ENCODE measurements at regions not wholly inside any gene's neighbourhood (a gene's known extent, or its start where the extent isn't known, plus 50 kb on each side); places are given as distances from the start of the nearest gene placed in this dataset.
A peak's percentile ranks its signal among the peaks of the same experiment; 100 is the strongest.
"Not testable (repeated sequence)": the region's sequence is repeated elsewhere in the genome, so short reads cannot be mapped to it uniquely, and the experiment has no call there.

DNA sequence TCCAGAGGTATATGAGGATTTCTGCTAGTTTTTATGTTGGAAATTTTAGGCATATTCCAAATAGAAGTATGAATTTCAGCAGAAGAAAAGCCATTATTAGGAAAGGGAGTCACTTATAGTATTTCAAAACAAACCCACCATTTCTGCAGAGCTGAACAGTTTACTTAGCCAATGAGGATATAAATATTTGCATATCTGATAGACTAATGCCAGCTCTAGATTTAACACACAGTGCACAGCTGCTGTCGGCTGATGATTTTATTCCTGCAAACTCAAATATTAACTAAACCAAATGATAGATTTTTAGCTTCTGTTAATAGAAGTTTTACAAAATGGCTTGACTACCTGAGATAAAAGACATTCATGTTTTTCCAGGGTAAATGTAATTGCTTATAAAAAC lies 375.8 kb upstream of the FANCL start:
- no peak for DNase-seq

DNA sequence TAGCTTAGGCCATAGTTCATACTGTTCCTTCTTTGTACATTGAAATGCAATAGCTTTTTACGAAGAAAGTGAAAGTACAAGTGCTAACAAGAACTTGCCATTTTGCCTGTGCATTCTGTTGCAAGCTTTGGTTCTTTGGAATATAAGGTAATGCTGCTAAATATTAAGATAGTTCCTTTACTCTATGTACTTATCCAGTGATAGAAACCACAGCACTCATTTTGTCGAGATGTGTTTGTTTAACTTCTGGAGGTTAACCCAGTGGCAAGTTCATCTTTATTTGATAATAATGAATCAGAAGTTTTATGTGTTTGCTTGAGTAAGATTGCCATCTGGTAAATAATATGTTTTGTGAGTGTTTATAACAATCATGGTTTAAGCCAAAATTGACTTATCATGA lies 373.1 kb upstream of the FANCL start:
- DNase-seq, result peak; percentile 37

DNA sequence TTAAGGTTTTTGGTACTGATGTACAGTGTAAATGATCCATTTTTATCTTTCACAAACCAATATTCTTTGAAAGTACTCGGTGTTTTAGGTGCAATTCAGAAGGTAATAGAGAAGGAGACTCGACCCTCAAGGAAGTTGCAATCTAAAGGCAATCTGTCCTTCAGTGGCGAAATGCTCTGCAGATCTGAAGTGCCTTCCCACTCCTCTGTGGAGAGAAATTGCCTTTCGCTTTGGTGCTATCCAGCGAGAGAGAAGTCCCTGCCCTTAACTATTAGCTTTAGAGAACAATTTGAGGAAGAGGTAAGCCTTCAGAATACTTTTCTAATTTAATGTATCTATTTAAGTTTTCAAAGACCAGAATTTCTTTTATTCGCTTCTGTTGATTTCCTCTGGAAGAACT lies 371.8 kb upstream of the FANCL start:
- peak; percentile 10 for DNase-seq

DNA sequence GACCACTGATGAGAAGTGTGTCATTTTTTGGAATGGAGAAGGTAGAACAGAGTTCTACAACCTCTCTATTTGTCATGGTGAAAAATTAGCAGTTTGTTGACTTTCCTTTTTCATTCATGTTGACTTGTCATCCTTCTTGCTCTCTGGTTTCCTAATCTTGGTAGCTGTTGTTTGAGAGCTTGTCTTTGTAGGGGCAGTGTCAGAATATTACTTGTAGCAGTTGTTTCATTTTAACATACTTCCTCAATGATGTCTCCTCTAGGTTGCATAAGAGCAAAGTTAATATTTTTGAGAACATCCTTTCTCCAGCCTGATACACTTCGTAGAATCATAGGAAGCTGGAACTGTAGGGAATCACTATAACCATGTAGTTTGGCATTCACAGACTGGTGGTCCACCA lies 368.2 kb upstream of the FANCL start:
- peak; percentile 54 for DNase-seq

DNA sequence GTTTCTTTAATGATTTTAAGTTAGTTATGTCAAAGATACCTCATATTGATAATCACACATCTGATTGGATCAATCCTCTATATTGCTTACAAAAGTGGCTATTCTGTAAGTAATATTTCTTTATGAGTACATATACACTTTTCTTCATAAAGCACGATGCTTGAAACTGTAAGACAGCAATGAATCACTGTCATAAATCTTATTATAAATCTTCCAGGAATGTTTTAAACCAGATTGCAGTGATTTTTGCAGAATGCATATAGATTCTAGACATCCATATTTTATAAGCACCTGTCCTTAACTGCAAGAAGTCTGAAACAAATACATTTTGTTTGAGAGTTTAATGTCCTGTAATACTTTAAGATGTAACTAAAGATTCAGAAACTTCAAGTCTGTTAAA lies 367.0 kb upstream of the FANCL start:
- no peak for DNase-seq

DNA sequence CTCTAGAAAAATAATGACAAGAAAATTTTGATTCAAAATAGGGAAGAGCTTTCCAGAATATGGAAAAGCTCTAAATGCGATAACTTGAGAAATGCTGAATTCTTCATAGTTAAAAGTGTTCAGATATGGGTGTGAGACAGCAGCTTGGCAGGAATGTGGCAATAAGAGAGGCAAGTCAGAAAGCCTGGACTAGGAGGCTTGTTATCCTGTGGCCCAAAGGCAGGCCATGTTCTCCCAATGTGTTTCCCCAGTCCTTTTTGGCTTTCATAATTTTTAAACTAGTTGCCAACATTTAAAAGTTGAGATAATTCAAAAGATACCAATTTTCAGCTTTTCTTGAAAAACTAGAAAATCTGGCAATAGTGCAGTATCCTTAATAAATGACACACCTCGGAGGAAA lies 366.3 kb upstream of the FANCL start:
- DNase-seq, result no peak

DNA sequence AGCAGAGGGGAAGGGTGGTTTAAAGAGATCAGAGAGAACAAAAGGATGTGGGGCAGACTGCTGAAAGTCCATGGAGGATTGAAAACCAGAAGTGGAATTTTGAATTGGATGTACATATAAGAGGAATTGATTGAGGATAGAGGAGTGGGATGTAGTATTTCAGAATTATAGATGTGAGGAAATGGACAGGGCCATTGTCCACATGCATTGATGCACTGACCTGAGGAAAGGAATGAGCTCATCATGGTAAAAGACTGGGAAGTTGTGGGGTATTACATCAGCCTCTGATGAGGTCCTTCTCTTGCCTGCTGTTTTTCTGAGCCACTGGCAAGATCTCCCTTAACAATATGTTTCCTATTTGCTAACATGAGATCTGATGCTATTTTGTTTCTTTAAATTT lies 365.7 kb upstream of the FANCL start:
- peak; percentile 24 for DNase-seq

DNA sequence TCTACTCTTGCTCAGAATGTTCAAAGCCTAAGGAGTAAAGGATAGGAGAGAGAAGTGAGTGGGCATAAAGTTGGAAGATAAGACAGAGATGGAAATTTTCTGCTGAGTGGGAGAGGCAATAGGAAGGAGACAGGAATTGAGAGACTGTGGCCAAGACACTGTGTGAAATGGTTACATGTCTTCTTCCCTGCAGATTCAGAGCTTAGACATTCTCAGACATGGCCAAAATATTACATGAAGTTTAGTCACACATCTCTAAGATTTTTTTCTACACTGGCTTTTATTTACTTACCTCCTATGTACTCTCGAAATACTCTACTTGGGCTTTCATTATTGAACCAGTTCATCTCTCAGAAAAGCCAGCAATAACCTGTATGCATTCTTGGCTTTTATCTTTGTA lies 363.0 kb upstream of the FANCL start:
- no peak for DNase-seq

DNA sequence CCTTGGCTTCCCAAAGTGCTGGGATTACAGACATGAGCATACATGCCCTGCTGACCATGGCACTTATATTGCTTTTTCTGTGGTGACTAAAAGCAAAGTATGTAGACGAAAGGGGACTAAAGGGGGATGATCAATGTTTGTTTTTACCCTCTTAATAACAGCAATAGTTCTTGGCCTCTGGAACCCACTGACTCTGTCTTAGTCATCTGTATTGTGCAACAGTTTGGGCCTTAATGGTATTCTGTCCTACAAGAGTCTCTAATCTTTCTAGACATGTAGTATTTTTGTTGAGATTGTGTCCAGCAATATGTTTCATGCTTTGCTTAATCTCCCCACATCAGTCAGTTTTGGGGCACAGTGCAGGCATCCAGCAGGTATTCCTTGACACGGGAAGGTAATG lies 359.9 kb upstream of the FANCL start:
- no peak for DNase-seq

DNA sequence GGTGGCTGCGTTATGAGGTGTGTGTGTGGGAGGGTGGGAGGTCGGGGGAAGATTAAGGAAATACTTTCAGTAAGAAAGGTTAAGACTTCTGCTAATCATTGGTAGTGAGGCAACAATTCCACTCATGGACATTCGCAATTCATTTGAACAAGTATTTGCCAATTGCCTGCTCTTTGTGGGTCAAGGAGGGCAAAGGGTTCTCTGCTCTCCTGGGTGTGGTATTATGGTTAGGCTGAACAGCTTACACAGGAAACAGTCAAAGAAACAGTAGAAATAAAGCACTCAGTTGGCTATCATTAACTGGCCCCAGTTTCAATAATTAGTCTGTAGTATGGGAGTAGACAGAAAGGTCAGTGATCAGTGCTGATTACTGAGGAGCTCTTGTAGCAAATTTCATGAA lies 357.0 kb upstream of the FANCL start:
- no peak for DNase-seq

DNA sequence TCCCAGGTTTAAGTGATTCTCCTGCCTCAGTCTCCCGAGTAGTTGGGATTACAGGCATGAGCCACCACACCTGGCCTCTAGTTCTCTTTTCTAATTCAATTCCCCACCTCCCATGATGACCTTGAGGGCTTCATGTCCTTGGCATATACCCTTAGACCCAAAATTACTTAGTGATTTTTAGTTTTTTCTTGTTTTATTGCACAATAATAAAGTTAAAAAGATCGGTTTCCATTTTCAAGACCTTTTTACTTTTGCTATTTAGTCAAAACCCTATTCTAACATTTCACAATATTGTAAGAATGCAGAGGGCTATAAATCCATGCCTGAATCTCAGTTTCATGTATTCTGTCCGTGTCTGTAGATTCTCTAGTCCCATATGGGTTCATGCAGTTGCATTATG lies 354.6 kb upstream of the FANCL start:
- no peak for DNase-seq

DNA sequence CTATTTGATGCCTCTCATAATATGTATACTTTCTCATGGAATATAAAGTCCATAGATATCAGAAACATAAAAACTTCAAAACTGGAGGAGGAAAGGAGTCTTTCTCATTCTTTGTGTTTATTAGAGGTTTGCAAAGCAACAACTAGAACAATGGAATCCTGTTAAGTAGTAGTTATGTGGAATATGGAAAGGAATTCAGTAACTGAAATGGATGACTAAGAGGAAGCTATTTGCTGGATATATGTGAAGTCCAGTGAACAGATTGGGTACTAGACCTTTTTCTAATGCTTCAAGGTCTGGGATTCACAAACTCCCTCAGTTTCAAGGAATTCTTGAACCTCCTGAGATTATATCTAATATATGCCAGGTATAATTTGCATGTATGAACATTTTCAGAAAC lies 353.6 kb upstream of the FANCL start:
- DNase-seq, result no peak

DNA sequence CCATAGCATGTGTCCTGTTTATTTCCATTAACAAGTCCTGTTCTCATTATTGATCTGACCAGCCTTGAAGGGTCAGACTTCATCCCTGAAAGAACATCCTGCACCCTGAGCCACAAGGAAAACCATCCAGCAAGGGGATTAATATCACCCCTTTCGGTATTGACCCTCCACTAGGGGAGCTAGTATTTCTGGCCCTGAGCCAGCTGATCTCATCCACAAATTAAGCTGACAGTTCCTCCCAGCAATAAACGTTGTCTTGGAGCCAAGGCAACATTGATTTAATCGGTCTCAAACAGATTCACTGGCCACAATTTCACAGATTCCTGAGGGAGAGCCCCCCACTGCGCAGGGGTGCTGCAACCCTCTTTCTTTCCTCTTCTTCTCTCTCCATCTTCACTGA lies 353.1 kb upstream of the FANCL start:
- peak; percentile 14 for DNase-seq

DNA sequence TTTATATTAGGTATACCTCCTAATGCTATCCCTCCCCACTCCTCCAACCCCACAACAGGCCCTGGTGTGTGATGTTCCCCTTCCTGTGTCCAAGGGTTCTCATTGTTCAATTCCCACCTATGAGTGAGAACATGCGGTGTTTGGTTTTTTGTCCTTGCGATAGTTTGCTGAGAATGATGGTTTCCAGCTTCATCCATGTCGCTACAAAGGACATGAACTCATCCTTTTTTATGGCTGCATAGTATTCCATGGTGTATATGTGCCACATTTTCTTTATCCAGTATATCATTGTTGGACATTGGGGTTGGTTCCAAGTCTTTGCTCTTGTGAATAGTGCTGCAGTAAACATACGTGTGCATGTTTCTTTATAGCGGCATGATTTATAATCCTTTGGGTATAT lies 345.1 kb upstream of the FANCL start:
- DNase-seq, result not testable (repeated sequence)

DNA sequence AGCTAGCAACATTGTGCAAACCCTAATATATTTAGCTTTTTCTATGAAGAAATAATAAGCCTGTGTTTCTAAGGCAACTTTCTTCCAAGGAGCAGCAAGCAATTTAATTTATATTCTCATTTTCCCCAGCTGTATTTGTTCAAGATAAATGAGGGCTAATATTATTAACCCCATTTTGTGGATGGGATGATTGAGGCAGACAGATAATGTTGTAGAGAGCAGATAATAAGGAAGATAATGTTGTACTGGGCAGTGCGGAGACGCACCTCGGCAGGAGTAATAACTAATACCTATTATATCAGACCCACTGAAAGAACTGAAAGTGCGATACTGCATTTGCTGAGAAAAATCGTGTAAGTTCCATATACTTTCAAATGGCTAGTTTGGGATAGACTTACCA lies 344.1 kb upstream of the FANCL start:
- no peak for DNase-seq

DNA sequence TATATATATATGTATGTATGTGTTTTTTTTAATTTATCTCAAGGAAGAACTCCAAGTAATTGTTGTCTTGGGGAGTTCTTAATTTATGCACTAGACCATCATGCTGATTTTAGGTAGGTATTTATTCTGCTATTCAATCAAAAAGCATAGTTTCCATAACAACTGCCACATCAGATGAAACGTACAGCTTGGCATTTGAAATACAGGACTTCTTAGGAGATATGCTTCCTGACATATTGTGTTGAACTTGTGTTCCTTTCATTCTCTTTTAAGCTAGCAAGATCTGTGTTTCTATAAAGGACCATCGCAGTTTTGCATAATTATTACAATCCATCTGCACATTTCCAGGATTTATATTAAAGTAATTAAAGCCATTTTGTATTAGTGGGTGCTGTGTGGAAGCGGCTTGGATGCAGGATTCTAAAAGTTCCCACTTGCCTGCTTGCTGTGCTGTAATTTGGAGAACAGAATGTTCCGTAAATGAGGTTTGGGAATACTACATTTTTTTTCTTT lies 343.5 kb upstream of the FANCL start:
- no peak for DNase-seq

DNA sequence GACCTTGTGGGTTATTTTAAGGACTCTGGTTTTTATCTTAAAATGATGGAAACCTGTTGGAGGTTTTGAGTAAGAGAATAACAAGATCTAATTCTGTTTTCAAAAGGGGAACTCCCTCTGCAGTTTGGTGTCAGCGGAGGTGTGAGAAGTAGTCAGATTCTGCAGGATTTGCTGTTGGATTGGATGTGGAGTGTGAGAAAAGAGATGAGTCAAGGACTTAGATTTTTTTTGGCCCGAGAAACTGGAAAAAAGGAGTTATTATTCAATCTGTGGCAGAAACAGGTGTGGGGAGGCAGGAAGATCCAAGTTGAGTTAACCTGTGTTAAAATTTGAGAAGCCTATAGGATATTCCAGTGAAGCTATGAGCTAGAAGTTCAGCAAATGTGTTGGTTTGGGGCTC lies 337.2 kb upstream of the FANCL start:
- no peak for DNase-seq

DNA sequence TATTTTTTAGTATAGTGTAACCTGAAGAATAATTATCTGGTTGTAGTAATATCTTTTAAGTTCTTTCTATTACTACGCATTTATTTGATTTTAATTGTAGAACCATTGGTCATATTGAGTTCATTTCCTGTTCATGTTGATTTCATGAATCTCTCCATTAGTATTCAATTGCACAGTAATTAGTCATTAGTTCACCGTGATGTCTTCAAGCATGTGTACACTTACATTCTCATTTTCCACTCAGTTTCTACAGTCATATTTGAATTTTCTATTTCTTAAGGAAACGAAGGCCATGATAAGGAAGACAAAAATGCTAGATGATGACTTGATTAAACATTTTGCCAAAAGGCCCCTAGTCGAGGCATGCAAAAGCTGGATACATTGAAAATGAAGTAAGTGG lies 333.7 kb upstream of the FANCL start:
- no peak for DNase-seq

DNA sequence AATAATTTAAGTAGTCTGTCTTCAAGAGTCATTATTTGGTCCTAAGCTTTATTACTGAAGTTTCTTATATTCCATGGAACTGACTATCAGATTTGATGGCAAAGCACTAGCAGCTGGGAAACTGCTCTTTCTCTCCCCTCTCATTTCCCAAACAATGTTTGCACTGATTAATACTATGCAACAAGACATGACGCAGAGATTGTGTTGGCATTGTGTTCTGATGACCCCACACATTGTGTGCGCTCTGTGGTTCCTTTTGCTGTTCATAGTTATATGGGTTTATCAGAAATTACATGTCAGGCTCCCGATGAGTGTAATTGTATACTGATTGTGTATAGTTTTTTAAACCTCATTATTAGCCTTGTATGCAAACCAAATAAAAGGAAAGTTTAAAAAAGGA lies 331.6 kb upstream of the FANCL start:
- no peak for DNase-seq

DNA sequence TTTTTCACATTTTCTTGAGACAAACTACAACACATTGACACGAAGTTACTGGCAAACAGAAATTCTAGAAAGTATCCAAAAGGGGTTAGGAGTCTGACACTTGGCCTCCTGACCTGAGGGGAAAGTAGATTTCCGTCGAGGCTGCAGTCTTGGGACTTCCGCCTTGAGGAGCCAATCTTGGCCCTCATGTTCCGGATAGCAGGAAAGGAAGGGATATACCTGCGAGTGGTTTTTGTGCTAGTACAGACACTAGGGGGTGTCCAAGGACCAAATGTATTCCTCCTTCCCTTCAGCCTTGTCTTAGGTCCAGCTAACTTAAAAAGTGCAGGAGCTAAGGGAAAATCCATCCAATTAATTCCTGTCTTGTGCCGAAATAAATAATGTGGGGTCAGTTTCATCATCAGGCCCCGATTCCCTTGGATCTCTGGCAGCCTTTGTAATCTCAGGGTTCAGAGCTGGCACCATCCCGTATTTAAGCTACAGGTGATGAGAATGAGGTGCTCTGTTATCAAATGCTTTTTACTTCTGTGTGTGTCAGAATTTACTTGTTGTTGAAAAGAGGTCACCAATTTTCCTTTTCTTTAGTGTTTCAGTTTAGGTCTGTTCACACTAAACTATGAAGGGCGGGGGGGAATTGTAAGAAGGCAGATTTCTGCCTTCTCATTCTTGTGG lies 330.2 kb upstream of the FANCL start:
- DNase-seq, result peak; percentile 55

DNA sequence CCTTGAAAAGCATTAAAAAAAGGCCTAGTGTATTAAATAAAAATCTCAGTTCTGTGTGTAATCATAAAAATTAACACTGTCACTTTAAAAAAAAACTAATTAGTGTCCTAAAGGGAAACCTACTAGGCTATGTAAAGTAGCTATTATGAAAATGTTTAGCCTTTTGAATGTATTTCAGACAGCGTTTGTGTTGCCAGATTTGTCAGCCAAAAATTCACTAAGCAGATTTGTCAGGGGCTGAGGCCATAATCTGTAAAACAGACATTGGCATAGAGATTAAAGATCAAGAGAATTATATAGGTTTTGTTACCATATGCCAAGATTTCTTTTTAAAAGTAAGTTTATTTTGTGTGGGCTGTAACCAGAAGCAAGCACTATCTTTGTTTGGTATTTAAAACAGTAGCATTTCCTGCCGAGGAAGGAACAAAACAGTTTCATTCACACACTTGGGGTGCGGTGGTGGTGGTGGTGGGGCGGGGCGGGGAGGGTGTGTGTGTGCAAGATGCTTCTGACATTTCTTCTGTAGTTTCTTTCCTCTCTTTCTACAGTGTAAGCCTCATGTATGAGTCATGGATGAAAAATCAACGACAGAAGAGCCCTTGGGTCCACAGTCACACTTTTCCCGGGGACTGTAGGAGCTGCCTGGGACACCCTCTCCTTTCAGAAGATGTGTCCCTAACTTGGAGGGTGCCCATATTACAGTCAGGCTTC lies 328.5 kb upstream of the FANCL start:
- DNase-seq, result peak; percentile 6

DNA sequence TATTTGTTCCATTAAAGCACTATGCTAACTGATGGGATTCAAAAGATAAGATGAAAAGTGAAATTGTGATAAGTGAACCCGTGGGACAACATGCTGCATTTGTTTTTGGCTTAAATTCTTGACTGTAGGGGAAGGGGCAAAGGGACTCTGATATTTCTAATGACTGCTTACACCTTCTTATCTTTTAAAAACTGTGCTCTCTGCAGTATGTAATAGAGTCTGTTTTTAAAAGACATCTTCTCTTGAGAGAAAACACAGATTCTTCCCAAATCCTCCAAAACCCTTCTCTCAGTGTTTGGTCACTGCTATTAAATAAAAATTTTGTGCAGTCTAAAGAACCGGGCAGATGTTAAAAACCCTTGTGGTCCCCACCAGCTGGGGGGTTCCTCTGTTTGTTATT lies 327.8 kb upstream of the FANCL start:
- DNase-seq, result no peak

DNA sequence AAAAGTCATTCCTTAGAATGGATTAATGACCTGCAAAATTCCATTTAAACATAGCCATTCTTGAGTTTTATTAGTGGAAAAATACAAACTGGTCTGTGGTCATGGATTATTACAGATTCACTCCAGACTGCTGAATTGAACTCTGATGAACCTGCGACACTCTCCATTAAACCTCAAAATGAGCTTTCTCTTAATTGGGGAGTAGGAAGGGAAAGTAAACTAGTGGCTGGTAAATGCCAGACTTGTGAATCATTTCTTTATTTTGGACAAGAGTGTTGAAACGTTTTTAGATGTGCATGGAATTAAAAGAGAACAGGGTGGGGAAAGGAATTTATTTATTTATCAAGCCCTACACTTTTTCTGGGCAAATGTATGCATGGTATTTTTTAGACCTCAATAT lies 321.2 kb upstream of the FANCL start:
- no peak for DNase-seq

DNA sequence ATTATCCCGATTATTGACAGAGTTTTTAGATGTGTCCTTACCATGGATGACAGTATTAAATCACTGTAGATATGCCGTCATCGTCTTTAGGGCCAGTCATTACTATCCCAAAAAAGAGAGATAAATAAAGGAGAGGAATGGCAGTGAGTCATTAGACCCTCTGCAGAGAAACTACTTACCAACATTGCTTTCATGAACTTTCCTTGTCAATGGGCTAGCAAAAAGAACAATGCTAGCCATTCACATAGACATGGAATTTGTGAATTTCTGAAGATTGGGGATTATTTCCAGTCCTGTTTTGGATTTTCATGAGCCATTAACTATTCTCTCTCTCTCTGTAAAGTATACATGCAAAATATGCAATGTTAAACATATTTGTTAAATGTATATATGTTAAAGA lies 319.4 kb upstream of the FANCL start:
- no peak for DNase-seq

DNA sequence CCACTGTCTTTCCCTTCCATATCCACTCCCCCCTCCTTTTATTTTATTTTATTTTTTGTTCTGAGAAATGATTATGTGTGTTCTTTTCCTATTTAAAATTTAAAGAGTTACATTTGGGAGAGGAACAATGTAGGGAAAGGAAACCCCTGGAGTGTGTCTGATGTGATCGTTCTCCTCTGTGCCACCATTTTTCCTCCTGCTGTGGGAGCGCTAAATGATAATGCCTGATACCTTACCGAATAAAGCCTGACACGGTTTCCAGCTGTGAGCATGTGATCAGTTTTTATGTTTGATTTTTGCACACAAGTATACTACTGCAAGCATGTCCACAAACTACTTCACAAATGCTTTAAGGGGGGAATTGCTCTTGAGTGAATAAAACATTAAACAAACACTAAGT lies 317.8 kb upstream of the FANCL start:
- no peak for DNase-seq
